GM23338 (cell line): ENCODE measurements at regions not wholly inside any gene's neighbourhood (a gene's known extent, or its start where the extent isn't known, plus 50 kb on each side); places are given as distances from the start of the nearest gene placed in this dataset.

Experiments
- ATAC-seq: fragments of 200-7000 bp; cut with Tn5 transposase; 3 replicates; pipeline ENCODE4 v1.9.1; 2020
- DNase-seq: peaks from one replicate; pipeline ENCODE4 v3.0.0-alpha.2; 2015; ENCODE audit warnings: low spot score
- H2AFZ ChIP-seq: fragments of 200-600 bp; sonication (generic); 2 replicates; pipeline ENCODE4 v1.8.0; 2016; ENCODE audit warnings: antibody characterized with exemption, mild to moderate bottlenecking, moderate library complexity
- H3F3A ChIP-seq: fragments of 200-600 bp; sonication (generic); replicated peaks from 2 replicates; pipeline ENCODE4 v1.8.0; 2017; ENCODE audit warnings: antibody characterized with exemption, mixed run types, low read depth
- H3K27ac ChIP-seq: fragments of 200-600 bp; sonication (generic); 2 replicates; pipeline ENCODE4 v1.6.1; 2016; ENCODE audit warnings: low read depth
- H3K27me3 ChIP-seq: fragments of 200-600 bp; sonication (generic); 2 replicates; pipeline ENCODE4 v1.8.0; 2016; ENCODE audit warnings: mild to moderate bottlenecking, mixed run types, moderate library complexity; ENCODE audit not compliant: insufficient read depth
- H3K36me3 ChIP-seq: fragments of 200-600 bp; sonication (generic); 2 replicates; pipeline ENCODE4 v1.8.0; 2016; ENCODE audit warnings: mild to moderate bottlenecking; ENCODE audit not compliant: insufficient read depth
- H3K4me1 ChIP-seq: fragments of 200-600 bp; sonication (generic); 2 replicates; pipeline ENCODE4 v1.8.0; 2016; ENCODE audit warnings: mild to moderate bottlenecking, moderate library complexity; ENCODE audit not compliant: insufficient read depth
- H3K4me2 ChIP-seq: fragments of 200-600 bp; sonication (generic); 2 replicates; pipeline ENCODE4 v1.7.1; 2017; ENCODE audit warnings: mixed run types
- H3K4me3 ChIP-seq: fragments of 200-600 bp; sonication (generic); 2 replicates; pipeline ENCODE4 v1.6.1; 2016; ENCODE audit warnings: mixed run types
- H3K79me2 ChIP-seq: fragments of 200-600 bp; sonication (generic); replicated peaks from 2 replicates; pipeline ENCODE4 v1.8.0; 2017; ENCODE audit warnings: mild to moderate bottlenecking; ENCODE audit not compliant: insufficient read depth
- H3K9me2 ChIP-seq: fragments of 200-600 bp; sonication (generic); 2 replicates; pipeline ENCODE4 v1.8.0; 2017; ENCODE audit not compliant: insufficient read depth
- H4K20me1 ChIP-seq: fragments of 200-600 bp; sonication (generic); replicated peaks from 2 replicates; pipeline ENCODE4 v1.8.0; 2017; ENCODE audit warnings: mild to moderate bottlenecking; ENCODE audit not compliant: insufficient read depth
- H3K27ac Mint-ChIP-seq: 2 replicates; pipeline ENCODE4 v1.8.0; 2020; ENCODE audit warnings: inconsistent platforms, mild to moderate bottlenecking, moderate library complexity, mixed read lengths
- H3K27me3 Mint-ChIP-seq: 3 replicates; pipeline ENCODE4 v1.8.0; 2022; ENCODE audit warnings: low read depth, mild to moderate bottlenecking, moderate library complexity, mixed read lengths, inconsistent platforms; ENCODE audit not compliant: insufficient read depth, poor library complexity
- H3K36me3 Mint-ChIP-seq: 3 replicates; pipeline ENCODE4 v1.8.0; 2021; ENCODE audit warnings: low read depth, mild to moderate bottlenecking, inconsistent platforms, moderate library complexity, mixed read lengths
- H3K4me1 Mint-ChIP-seq: 3 replicates; pipeline ENCODE4 v1.8.0; 2020; ENCODE audit warnings: mild to moderate bottlenecking, inconsistent platforms, mixed read lengths
- H3K4me3 Mint-ChIP-seq: 3 replicates; pipeline ENCODE4 v1.8.0; 2021; ENCODE audit warnings: moderate library complexity, mild to moderate bottlenecking, inconsistent platforms, mixed read lengths
- H3K9me3 Mint-ChIP-seq: 3 replicates; pipeline ENCODE4 v1.8.0; 2020; ENCODE audit warnings: moderate library complexity, mild to moderate bottlenecking, inconsistent platforms, mixed read lengths
- CTCF ChIP-seq, 2 experiments: fragments of 200-600 bp in 1 of 2; sonication (generic) in 1 of 2; conservative IDR thresholded peaks; 2 replicates each; pipeline versions ENCODE4 v1.5.1 to v1.6.1; 2016 to 2017; ENCODE audit warnings: antibody characterized with exemption in 2 of 2, low read depth in 2 of 2, mild to moderate bottlenecking in 2 of 2, moderate library complexity in 1 of 2
- ETS1 ChIP-seq: IDR thresholded peaks from 2 replicates; pipeline ENCODE4 v1.6.1; 2016; ENCODE audit warnings: antibody characterized with exemption
- EZH2phosphoT487 ChIP-seq: fragments of 200-600 bp; sonication (generic); IDR thresholded peaks from one replicate; pipeline ENCODE4 v1.8.1; 2018; ENCODE audit warnings: antibody characterized with exemption; ENCODE audit not compliant: unreplicated experiment
- NANOG ChIP-seq: IDR thresholded peaks from 2 replicates; pipeline ENCODE4 v1.6.1; 2016; ENCODE audit warnings: antibody characterized with exemption, borderline replicate concordance
- REST ChIP-seq: IDR thresholded peaks from one replicate; pipeline ENCODE4 v1.6.1; 2018; ENCODE audit warnings: antibody characterized with exemption; ENCODE audit not compliant: unreplicated experiment
- STAT1 ChIP-seq: IDR thresholded peaks from one replicate; pipeline ENCODE4 v1.6.1; 2016; ENCODE audit warnings: antibody characterized with exemption; ENCODE audit not compliant: unreplicated experiment
- ZNF462 ChIP-seq: fragments of 250-450 bp; sonication (Bioruptor Pico); IDR thresholded peaks from 2 replicates; pipeline ENCODE4 v1.5.0; 2020; ENCODE audit warnings: mild to moderate bottlenecking, moderate library complexity

- TF ChIP-seq REST (no peak), ETS1 (no peak)
These were observed 129.0 kb downstream of the VSIG4 start (continued) for GRCh38 chrX:65910899-65911298.

- Histone ChIP-seq H3K27ac (no peak overlapping the region), H3F3A (no peaks in the 10 kb centered on the region), H3K36me3 (no peaks in the 10 kb centered on the region), H3K4me2 (no peak overlapping the region), H4K20me1 (no peaks in the 10 kb centered on the region), H3K9me2 (no peaks in the 10 kb centered on the region), H2AFZ (no peak overlapping the region), H3K4me3 (no peak overlapping the region), H3K27me3 (no peaks in the 10 kb centered on the region), H3K4me1 (no peaks in the 10 kb centered on the region), H3K79me2 (no peaks in the 10 kb centered on the region)
- Mint-ChIP-seq H3K9me3 (no peaks in the 10 kb centered on the region; the same call in 2 of the 3 replicates), H3K27ac (no peak overlapping the region), H3K36me3 (no peaks in the 10 kb centered on the region), H3K4me3 (no peak overlapping the region), H3K27me3 (no peaks in the 10 kb centered on the region), H3K4me1 (no peaks in the 10 kb centered on the region)
- DNase-seq (no peak), ATAC-seq (no peak)
- TF ChIP-seq REST, result no peak
- TF ChIP-seq STAT1, result no peak
- TF ChIP-seq NANOG, result no peak
- TF ChIP-seq CTCF (conservative IDR thresholded peaks at IDR 0.05; ENCODE audit: low read depth in 2 of 2), result no peak
- no peak for TF ChIP-seq EZH2phosphoT487
- no peak for TF ChIP-seq ZNF462 (CRISPR knock-in tag)
These were observed 136.1 kb downstream of the VSIG4 start for GRCh38 chrX:65903750-65904149.
